ENCODE measurements at regions not wholly inside any gene's neighbourhood (a gene's known extent, or its start where the extent isn't known, plus 50 kb on each side); places are given as distances from the start of the nearest gene placed in this dataset.

DNA sequence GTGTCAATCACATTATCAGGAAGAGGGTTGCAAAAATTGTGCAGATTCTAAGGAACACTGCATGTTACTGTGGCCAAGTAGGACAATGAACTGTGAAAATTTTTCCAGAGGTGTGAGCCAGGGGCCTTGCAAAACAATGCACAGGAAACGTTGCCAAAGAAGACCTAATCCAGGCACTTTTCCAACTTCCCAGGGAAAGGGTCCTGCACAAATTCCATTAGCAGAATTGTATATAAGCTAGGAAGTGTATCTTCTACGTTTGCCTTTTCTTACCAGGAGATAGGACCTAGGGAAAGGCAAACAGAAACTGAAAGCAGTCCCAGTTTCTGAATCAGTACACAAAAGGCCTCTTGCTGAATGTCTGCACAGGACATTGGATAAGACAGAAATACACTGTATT lies 1888.3 kb upstream of the CELF4 start:
- no peak overlapping the region for H3K4me3 Mint-ChIP-seq (ENCODE audit: unreplicated experiment)
- peaks cover 3% of the 10 kb centered on the region for H3K4me1 ChIP-seq (ENCODE audit: insufficient read depth, low read length)
- peak overlapping the region; percentile 44 for H3K27ac Mint-ChIP-seq (ENCODE audit: unreplicated experiment)
- peak overlapping the region; percentile 32 for H3K4me3 ChIP-seq (ENCODE audit: insufficient read depth, low read depth, low read length)
- H3K9ac ChIP-seq (ENCODE audit: low read length), result peak overlapping the region; percentile 15
- H3K36me3 Mint-ChIP-seq (ENCODE audit: low read depth, unreplicated experiment), result no peaks in the 10 kb centered on the region
- H3K27me3 ChIP-seq (ENCODE audit: insufficient read depth, low read length), result no peaks in the 10 kb centered on the region
- no peaks in the 10 kb centered on the region for H3K27me3 Mint-ChIP-seq (ENCODE audit: low read depth, unreplicated experiment)
- H3K9me3 ChIP-seq (ENCODE audit: insufficient read depth, low read depth, low read length), result no peaks in the 10 kb centered on the region
- FAIRE-seq (no peak), DNase-seq (ENCODE audit: low read depth) (peak; percentile 61)
- TF ChIP-seq EZH2 (IDR thresholded peaks at IDR 0.05; ENCODE audit: insufficient read depth, low read length), result no peak
- TF ChIP-seq, protein P1, sequence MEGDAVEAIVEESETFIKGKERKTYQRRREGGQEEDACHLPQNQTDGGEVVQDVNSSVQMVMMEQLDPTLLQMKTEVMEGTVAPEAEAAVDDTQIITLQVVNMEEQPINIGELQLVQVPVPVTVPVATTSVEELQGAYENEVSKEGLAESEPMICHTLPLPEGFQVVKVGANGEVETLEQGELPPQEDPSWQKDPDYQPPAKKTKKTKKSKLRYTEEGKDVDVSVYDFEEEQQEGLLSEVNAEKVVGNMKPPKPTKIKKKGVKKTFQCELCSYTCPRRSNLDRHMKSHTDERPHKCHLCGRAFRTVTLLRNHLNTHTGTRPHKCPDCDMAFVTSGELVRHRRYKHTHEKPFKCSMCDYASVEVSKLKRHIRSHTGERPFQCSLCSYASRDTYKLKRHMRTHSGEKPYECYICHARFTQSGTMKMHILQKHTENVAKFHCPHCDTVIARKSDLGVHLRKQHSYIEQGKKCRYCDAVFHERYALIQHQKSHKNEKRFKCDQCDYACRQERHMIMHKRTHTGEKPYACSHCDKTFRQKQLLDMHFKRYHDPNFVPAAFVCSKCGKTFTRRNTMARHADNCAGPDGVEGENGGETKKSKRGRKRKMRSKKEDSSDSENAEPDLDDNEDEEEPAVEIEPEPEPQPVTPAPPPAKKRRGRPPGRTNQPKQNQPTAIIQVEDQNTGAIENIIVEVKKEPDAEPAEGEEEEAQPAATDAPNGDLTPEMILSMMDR (IDR thresholded peaks at IDR 0.05; ENCODE audit: insufficient read depth, low read depth, low read length), result no peak
- H2AFZ ChIP-seq (ENCODE audit: low read depth, low read length), result peak overlapping the region; percentile 32
- no peaks in the 10 kb centered on the region for H3K9me3 Mint-ChIP-seq (ENCODE audit: unreplicated experiment)
- no peaks in the 10 kb centered on the region for H3K79me2 ChIP-seq (ENCODE audit: insufficient read depth, low read length)
- H4K20me1 ChIP-seq (ENCODE audit: insufficient read depth, low read length), result no peaks in the 10 kb centered on the region
- H3K4me2 ChIP-seq (ENCODE audit: low read length), result peak overlapping the region; percentile 71
- no peaks in the 10 kb centered on the region for H3K36me3 ChIP-seq (ENCODE audit: insufficient read depth, low read length)
- peaks cover 13% of the 10 kb centered on the region for H3K4me1 Mint-ChIP-seq (ENCODE audit: low read depth, unreplicated experiment)
- no peak overlapping the region for H3K27ac ChIP-seq (ENCODE audit: low read depth, low read length)

DNA sequence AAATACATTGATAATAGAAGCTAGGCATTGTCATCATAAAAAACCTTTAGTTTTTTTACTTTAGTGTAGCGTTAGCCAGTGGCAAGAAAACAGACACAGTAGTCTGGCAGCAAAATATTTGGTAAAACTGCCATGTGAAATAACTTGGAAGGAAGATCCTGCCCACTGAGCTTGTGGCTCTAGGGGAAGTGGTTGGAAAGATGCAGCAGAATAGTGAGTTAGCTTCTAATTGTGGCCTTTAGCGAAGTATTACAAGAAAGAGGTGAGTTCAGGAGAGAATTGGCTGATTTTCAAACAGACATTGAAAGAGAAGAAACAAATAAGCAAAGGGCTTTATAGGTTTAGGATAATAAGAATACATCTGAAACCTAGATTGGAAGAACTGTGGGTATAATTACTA lies 1887.8 kb upstream of the CELF4 start:
- H3K9me3 ChIP-seq (ENCODE audit: insufficient read depth, low read depth, low read length), result no peaks in the 10 kb centered on the region
- peaks cover 3% of the 10 kb centered on the region for H3K4me1 ChIP-seq (ENCODE audit: insufficient read depth, low read length)
- Mint-ChIP-seq H3K36me3 (ENCODE audit: low read depth, unreplicated experiment) (no peaks in the 10 kb centered on the region), H3K27me3 (ENCODE audit: low read depth, unreplicated experiment) (no peaks in the 10 kb centered on the region), H3K27ac (ENCODE audit: unreplicated experiment) (no peak overlapping the region), H3K4me1 (ENCODE audit: low read depth, unreplicated experiment) (peaks cover 13% of the 10 kb centered on the region), H3K9me3 (ENCODE audit: unreplicated experiment) (no peaks in the 10 kb centered on the region), H3K4me3 (ENCODE audit: unreplicated experiment) (no peak overlapping the region)
- H3K4me2 ChIP-seq (ENCODE audit: low read length), result peak overlapping the region; percentile 71
- DNase-seq (ENCODE audit: low read depth) (no peak), FAIRE-seq (no peak)
- H3K36me3 ChIP-seq (ENCODE audit: insufficient read depth, low read length), result no peaks in the 10 kb centered on the region
- TF ChIP-seq, protein P1 (IDR thresholded peaks at IDR 0.05; ENCODE audit: insufficient read depth, low read depth, low read length), result no peak
- no peak for TF ChIP-seq EZH2 (IDR thresholded peaks at IDR 0.05; ENCODE audit: insufficient read depth, low read length)
- H3K79me2 ChIP-seq (ENCODE audit: insufficient read depth, low read length), result no peaks in the 10 kb centered on the region
- peak overlapping the region; percentile 32 for H2AFZ ChIP-seq (ENCODE audit: low read depth, low read length)
- H3K9ac ChIP-seq (ENCODE audit: low read length), result no peak overlapping the region
- H3K27ac ChIP-seq (ENCODE audit: low read depth, low read length), result no peak overlapping the region
- H4K20me1 ChIP-seq (ENCODE audit: insufficient read depth, low read length), result no peaks in the 10 kb centered on the region
- H3K27me3 ChIP-seq (ENCODE audit: insufficient read depth, low read length), result no peaks in the 10 kb centered on the region
- no peak overlapping the region for H3K4me3 ChIP-seq (ENCODE audit: insufficient read depth, low read depth, low read length)

DNA sequence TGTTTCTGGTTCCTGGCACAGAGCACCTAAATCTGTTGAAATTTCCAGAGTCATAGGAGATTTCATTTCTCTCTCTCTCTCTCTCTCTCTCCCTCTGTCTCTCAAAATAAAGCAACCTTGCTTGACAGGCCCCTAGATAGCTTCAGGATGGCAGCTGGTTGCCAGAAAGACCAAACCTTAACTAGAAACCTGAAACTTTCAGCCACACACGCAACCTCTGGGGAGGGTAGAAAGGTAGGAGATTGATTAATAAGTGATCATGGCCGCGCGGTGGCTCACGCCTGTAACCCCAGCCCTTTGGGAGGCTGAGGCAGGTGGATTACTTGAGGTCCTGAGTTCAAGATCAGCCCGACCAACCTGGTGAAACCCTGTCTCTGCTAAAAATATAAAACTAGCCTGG lies 1885.4 kb upstream of the CELF4 start:
- Mint-ChIP-seq H3K4me1 (ENCODE audit: low read depth, unreplicated experiment) (peaks cover 13% of the 10 kb centered on the region), H3K27ac (ENCODE audit: unreplicated experiment) (no peak overlapping the region), H3K27me3 (ENCODE audit: low read depth, unreplicated experiment) (no peaks in the 10 kb centered on the region), H3K4me3 (ENCODE audit: unreplicated experiment) (no peak overlapping the region), H3K36me3 (ENCODE audit: low read depth, unreplicated experiment) (no peaks in the 10 kb centered on the region), H3K9me3 (ENCODE audit: unreplicated experiment) (no peaks in the 10 kb centered on the region)
- Histone ChIP-seq H4K20me1 (ENCODE audit: insufficient read depth, low read length) (no peaks in the 10 kb centered on the region), H3K27ac (ENCODE audit: low read depth, low read length) (no peak overlapping the region), H3K4me1 (ENCODE audit: insufficient read depth, low read length) (peaks cover 3% of the 10 kb centered on the region), H3K79me2 (ENCODE audit: insufficient read depth, low read length) (no peaks in the 10 kb centered on the region), H3K4me2 (ENCODE audit: low read length) (no peak overlapping the region), H3K36me3 (ENCODE audit: insufficient read depth, low read length) (no peaks in the 10 kb centered on the region), H3K4me3 (ENCODE audit: insufficient read depth, low read depth, low read length) (no peak overlapping the region), H3K9me3 (ENCODE audit: insufficient read depth, low read depth, low read length) (no peaks in the 10 kb centered on the region), H2AFZ (ENCODE audit: low read depth, low read length) (no peak overlapping the region), H3K27me3 (ENCODE audit: insufficient read depth, low read length) (no peaks in the 10 kb centered on the region), H3K9ac (ENCODE audit: low read length) (no peak overlapping the region)
- DNase-seq (ENCODE audit: low read depth), result no peak
- no peak for FAIRE-seq
- no peak for TF ChIP-seq EZH2 (IDR thresholded peaks at IDR 0.05; ENCODE audit: insufficient read depth, low read length)
- TF ChIP-seq, protein P1 (IDR thresholded peaks at IDR 0.05; ENCODE audit: insufficient read depth, low read depth, low read length), result no peak
